Sigmoid colon (tissue), 6 donors: ENCODE measurements at regions not wholly inside any gene's neighbourhood (a gene's known extent, or its start where the extent isn't known, plus 50 kb on each side); places are given as distances from the start of the nearest gene placed in this dataset.

Experiments used
- DNase-seq: peaks from one replicate; pipeline ENCODE4 v3.0.0-alpha.2; 2019
- H3K27ac ChIP-seq, 4 donors: fragments of 200-600 bp; sonication (generic); one replicate each; pipeline ENCODE4 v1.5.1; 2016 to 2019; ENCODE audit warnings: mild to moderate bottlenecking in 1 of 4
- H3K27me3 ChIP-seq, 3 donors: fragments of 200-600 bp; sonication (generic); one replicate each; pipeline ENCODE4 v1.5.1; 2019; ENCODE audit warnings: mild to moderate bottlenecking in 1 of 3
- H3K36me3 ChIP-seq, 4 donors: fragments of 200-600 bp; sonication (generic); one replicate each; pipeline ENCODE4 v1.5.1; 2016 to 2019
- H3K4me1 ChIP-seq, 4 donors: fragments of 200-600 bp; sonication (generic); one replicate each; pipeline ENCODE4 v1.5.1; 2017 to 2019
- H3K4me3 ChIP-seq, 4 donors: fragments of 200-600 bp; sonication (generic); one replicate each; pipeline ENCODE4 v1.5.1; 2017 to 2019; ENCODE audit warnings: mild to moderate bottlenecking in 2 of 4, moderate library complexity in 1 of 4
- H3K9me3 ChIP-seq, 4 donors: fragments of 200-600 bp in 3 of 4; sonication (generic) in 3 of 4; one replicate each; pipeline versions ENCODE4 v1.5.1 to v1.6.1; 2013 to 2019
- CTCF ChIP-seq, 4 experiments: fragments of 450-650 bp in 3 of 4; fragments of 200-600 bp in 1 of 4; IDR thresholded peaks; one replicate each; pipeline ENCODE4 v1.5.1; 2016 to 2019; ENCODE audit warnings: antibody characterized with exemption in 4 of 4, mild to moderate bottlenecking in 3 of 4, moderate library complexity in 2 of 4
- EP300 ChIP-seq, 4 donors: sonication (generic); formaldehyde crosslinking; IDR thresholded peaks; one replicate each; pipeline ENCODE4 v1.6.1; 2017; ENCODE audit warnings: antibody characterized with exemption in 4 of 4
- POLR2A ChIP-seq, 2 donors: fragments of 450-650 bp; IDR thresholded peaks; one replicate each; pipeline ENCODE4 v1.6.1; 2016; ENCODE audit warnings: antibody characterized with exemption in 2 of 2, mild to moderate bottlenecking in 2 of 2, moderate library complexity in 2 of 2
- POLR2AphosphoS5 ChIP-seq, 4 donors: sonication (generic); formaldehyde crosslinking; IDR thresholded peaks; one replicate each; pipeline ENCODE4 v1.6.1; 2017; ENCODE audit warnings: antibody characterized with exemption in 4 of 4
- WGBS, 2 donors: extraction: QIAGEN DNeasy Blood & Tissue Kit; methylation state at CpG; one replicate each; pipeline ENCODE4 v1.1.7; 2013; 5-methylcytosine and 5-hydroxymethylcytosine counted together
- intact Hi-C: fragments of 100-400 bp; cut with DNase I; formaldehyde crosslinking; loops from one replicate; pipeline ENCODE4 v1.15.1; 2023
- donor health status: healthy with polysubstance abuse.
- donor health status: healthy.

GRCh38 chr5:52376592-52376991 is 411.1 kb upstream of the ITGA1 start:
- Histone ChIP-seq H3K27ac (no peak overlapping the region), H3K4me1 (peaks cover 0 to 5% (median 0%) of the 10 kb centered on the region in 4 donors), H3K9me3 (no peaks in the 10 kb centered on the region), H3K36me3 (no peaks in the 10 kb centered on the region), H3K27me3 (no peaks in the 10 kb centered on the region), H3K4me3 (no peak overlapping the region)
- no peak for TF ChIP-seq POLR2A (IDR thresholded peaks at IDR 0.05)
- no peak for TF ChIP-seq POLR2AphosphoS5 (IDR thresholded peaks at IDR 0.05)
- no peak for TF ChIP-seq EP300 (IDR thresholded peaks at IDR 0.05)
- TF ChIP-seq CTCF (IDR thresholded peaks at IDR 0.05) = no peak
- no peak for DNase-seq
- WGBS, 2 donors = 85 to 88% methylated on average over 7 of the region's 7 CpGs
- intact Hi-C loops = no loop called here

GRCh38 chr5:52378237-52378636 is 409.5 kb upstream of the ITGA1 start:
- no peaks in the 10 kb centered on the region for H3K9me3 ChIP-seq
- H3K36me3 ChIP-seq = no peaks in the 10 kb centered on the region
- H3K27me3 ChIP-seq = no peaks in the 10 kb centered on the region
- intact Hi-C loops = no loop called here
- TF ChIP-seq EP300 (IDR thresholded peaks at IDR 0.05) = no peak
- TF ChIP-seq CTCF (IDR thresholded peaks at IDR 0.05) = no peak
- no peak for TF ChIP-seq POLR2AphosphoS5 (IDR thresholded peaks at IDR 0.05)
- TF ChIP-seq POLR2A (IDR thresholded peaks at IDR 0.05) = no peak
- DNase-seq = no peak
- no peak overlapping the region for H3K27ac ChIP-seq
- H3K4me1 ChIP-seq = peaks cover 0 to 5% (median 0%) of the 10 kb centered on the region in 4 donors
- H3K4me3 ChIP-seq = no peak overlapping the region

- H3K27me3 ChIP-seq = no peaks in the 10 kb centered on the region
- H3K36me3 ChIP-seq = no peaks in the 10 kb centered on the region
- H3K4me3 ChIP-seq = no peak overlapping the region
- no peak overlapping the region for H3K27ac ChIP-seq
- 90 to 96% methylated on average over 3 of the region's 3 CpGs for WGBS, 2 donors
- no peak for DNase-seq
- H3K9me3 ChIP-seq = no peaks in the 10 kb centered on the region
- intact Hi-C loops = no loop called here
- H3K4me1 ChIP-seq = no peaks in the 10 kb centered on the region
- TF ChIP-seq CTCF (IDR thresholded peaks at IDR 0.05) = no peak
- TF ChIP-seq POLR2A (IDR thresholded peaks at IDR 0.05) = no peak
- TF ChIP-seq POLR2AphosphoS5 (IDR thresholded peaks at IDR 0.05) = no peak
- no peak for TF ChIP-seq EP300 (IDR thresholded peaks at IDR 0.05)
These were observed 399.4 kb upstream of the ITGA1 start for GRCh38 chr5:52388349-52388748.

- Histone ChIP-seq H3K4me3 (no peak overlapping the region), H3K27ac (no peak overlapping the region), H3K27me3 (no peaks in the 10 kb centered on the region), H3K4me1 (no peaks in the 10 kb centered on the region), H3K9me3 (no peaks in the 10 kb centered on the region), H3K36me3 (no peaks in the 10 kb centered on the region)
- DNase-seq = no peak
- TF ChIP-seq CTCF (IDR thresholded peaks at IDR 0.05) (no peak), EP300 (IDR thresholded peaks at IDR 0.05) (no peak), POLR2AphosphoS5 (IDR thresholded peaks at IDR 0.05) (no peak), POLR2A (IDR thresholded peaks at IDR 0.05) (no peak)
- intact Hi-C loops = no loop called here
- WGBS, 2 donors = 71 to 82% methylated on average over 3 of the region's 3 CpGs
These were observed 395.4 kb upstream of the ITGA1 start for GRCh38 chr5:52392321-52392720.

- Histone ChIP-seq H3K27ac (no peak overlapping the region), H3K9me3 (no peaks in the 10 kb centered on the region), H3K36me3 (no peaks in the 10 kb centered on the region), H3K27me3 (no peaks in the 10 kb centered on the region), H3K4me1 (no peaks in the 10 kb centered on the region), H3K4me3 (no peak overlapping the region)
- no peak for TF ChIP-seq CTCF (IDR thresholded peaks at IDR 0.05)
- no peak for TF ChIP-seq POLR2AphosphoS5 (IDR thresholded peaks at IDR 0.05)
- no peak for TF ChIP-seq EP300 (IDR thresholded peaks at IDR 0.05)
- no peak for TF ChIP-seq POLR2A (IDR thresholded peaks at IDR 0.05)
- intact Hi-C loops = no loop called here
- 88 to 91% methylated on average over 8 of the region's 8 CpGs for WGBS, 2 donors
- DNase-seq = no peak
These were observed 377.9 kb upstream of the ITGA1 start for GRCh38 chr5:52409835-52410234.
